Chondrocyte (in vitro differentiated cells): ENCODE measurements at regions not wholly inside any gene's neighbourhood (a gene's known extent, or its start where the extent isn't known, plus 50 kb on each side); places are given as distances from the start of the nearest gene placed in this dataset.

Experiments
- DNase-seq: peaks from one replicate; pipeline ENCODE4 v3.0.0; 2021; ENCODE audit warnings: mixed read lengths, low spot score
- H3K27ac Mint-ChIP-seq: one replicate; pipeline ENCODE4 v1.8.0; 2021; ENCODE audit warnings: mild to moderate bottlenecking, moderate library complexity, mixed read lengths; ENCODE audit not compliant: unreplicated experiment
- H3K27me3 Mint-ChIP-seq: 2 replicates; pipeline ENCODE4 v1.8.0; 2021; ENCODE audit warnings: low read depth, mixed read lengths
- H3K36me3 Mint-ChIP-seq: 2 replicates; pipeline ENCODE4 v1.8.0; 2021; ENCODE audit warnings: low read depth, mixed read lengths
- H3K4me1 Mint-ChIP-seq: 2 replicates; pipeline ENCODE4 v1.8.0; 2021; ENCODE audit warnings: low read depth, mild to moderate bottlenecking, mixed read lengths
- H3K4me3 Mint-ChIP-seq: one replicate; pipeline ENCODE4 v1.8.0; 2021; ENCODE audit warnings: mild to moderate bottlenecking, moderate library complexity, mixed read lengths; ENCODE audit not compliant: unreplicated experiment
- H3K9me3 Mint-ChIP-seq: 2 replicates; pipeline ENCODE4 v1.8.0; 2021; ENCODE audit warnings: low read depth, mixed read lengths
- CTCF ChIP-seq: fragments of 200-600 bp; sonication (generic); IDR thresholded peaks from 2 replicates; pipeline ENCODE4 v1.5.0; 2021; ENCODE audit warnings: antibody characterized with exemption, mild to moderate bottlenecking, moderate library complexity

- TF ChIP-seq CTCF, result no peak
- Mint-ChIP-seq H3K27ac (no peak overlapping the region), H3K9me3 (no peaks in the 10 kb centered on the region), H3K36me3 (no peaks in the 10 kb centered on the region), H3K4me3 (no peak overlapping the region), H3K4me1 (peaks cover 6% of the 10 kb centered on the region), H3K27me3 (no peaks in the 10 kb centered on the region)
- no peak for DNase-seq
Measured at GRCh38 chr13:42373048-42373812, 101.3 kb downstream of the AKAP11 start.

- Mint-ChIP-seq H3K4me3 (no peak overlapping the region), H3K36me3 (no peaks in the 10 kb centered on the region), H3K9me3 (no peaks in the 10 kb centered on the region), H3K27ac (no peak overlapping the region), H3K4me1 (peaks cover 6% of the 10 kb centered on the region), H3K27me3 (no peaks in the 10 kb centered on the region)
- no peak for TF ChIP-seq CTCF
- no peak for DNase-seq
Measured at GRCh38 chr13:42375663-42376062, 103.7 kb downstream of the AKAP11 start.

- no peaks in the 10 kb centered on the region for H3K27me3 Mint-ChIP-seq
- DNase-seq, result no peak
- no peak for TF ChIP-seq CTCF
- no peak overlapping the region for H3K4me3 Mint-ChIP-seq
- peak overlapping the region; percentile 74 for H3K27ac Mint-ChIP-seq
- H3K36me3 Mint-ChIP-seq, result peaks cover 2% of the 10 kb centered on the region
- H3K9me3 Mint-ChIP-seq, result peaks cover 4% of the 10 kb centered on the region
- H3K4me1 Mint-ChIP-seq, result peaks cover 6% of the 10 kb centered on the region
Measured at GRCh38 chr13:42377640-42378382, 105.9 kb downstream of the AKAP11 start.

- Mint-ChIP-seq H3K9me3 (peaks cover 6% of the 10 kb centered on the region), H3K27me3 (no peaks in the 10 kb centered on the region), H3K27ac (peak overlapping the region; percentile 74), H3K4me3 (no peak overlapping the region), H3K4me1 (peaks cover 6% of the 10 kb centered on the region), H3K36me3 (peaks cover 2% of the 10 kb centered on the region)
- TF ChIP-seq CTCF, result no peak
- no peak for DNase-seq
Measured at GRCh38 chr13:42378383-42378780, 106.4 kb downstream of the AKAP11 start.

GRCh38 chr13:42379241-42379640 lies 107.3 kb downstream of the AKAP11 start:
- TF ChIP-seq CTCF, result no peak
- peaks cover 6% of the 10 kb centered on the region for H3K4me1 Mint-ChIP-seq
- H3K4me3 Mint-ChIP-seq, result no peak overlapping the region
- H3K27me3 Mint-ChIP-seq, result no peaks in the 10 kb centered on the region
- no peak for DNase-seq
- peaks cover 6% of the 10 kb centered on the region for H3K9me3 Mint-ChIP-seq
- no peak overlapping the region for H3K27ac Mint-ChIP-seq
- peaks cover 2% of the 10 kb centered on the region for H3K36me3 Mint-ChIP-seq
